SK-N-MC (cell line): ENCODE measurements at regions not wholly inside any gene's neighbourhood (a gene's known extent, or its start where the extent isn't known, plus 50 kb on each side); places are given as distances from the start of the nearest gene placed in this dataset.
"Not testable (repeated sequence)": the region's sequence is repeated elsewhere in the genome, so short reads cannot be mapped to it uniquely, and the experiment has no call there.

Source experiments
- EZH2 ChIP-seq: fragments of 200-600 bp; sonication (generic); IDR thresholded peaks from one replicate; pipeline ENCODE4 v1.6.1; 2017; ENCODE audit warnings: antibody characterized with exemption
- POLR2AphosphoS5 ChIP-seq: IDR thresholded peaks from 2 replicates; pipeline ENCODE4 v1.6.1; 2012; ENCODE audit warnings: mild to moderate bottlenecking, low read depth, low read length, borderline replicate concordance

DNA sequence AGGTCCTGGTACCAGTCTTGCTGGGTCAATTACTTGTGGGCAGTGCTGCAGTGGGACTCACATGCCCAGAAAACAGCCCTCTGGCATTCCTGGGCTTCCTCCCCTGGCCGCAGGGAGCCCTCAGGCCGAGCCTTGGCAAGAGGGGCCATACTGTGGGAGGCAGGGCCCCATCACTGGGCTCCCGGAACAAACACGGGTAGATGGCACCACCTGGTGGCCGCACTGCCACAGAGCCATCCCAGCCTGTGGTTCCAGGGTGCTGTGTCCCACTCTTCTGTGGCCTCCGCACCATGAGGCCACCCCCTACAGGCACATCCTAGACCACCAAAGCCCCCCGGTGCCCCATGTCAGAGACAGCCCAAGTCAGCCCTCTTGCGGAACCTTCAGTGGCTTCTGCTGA lies 123.3 kb upstream of the ZSCAN2 start:
- TF ChIP-seq POLR2AphosphoS5, EZH2: not testable (repeated sequence)
